HG03025 (cell line): ENCODE measurements at regions not wholly inside any gene's neighbourhood (a gene's known extent, or its start where the extent isn't known, plus 50 kb on each side); places are given as distances from the start of the nearest gene placed in this dataset.
"Not testable (repeated sequence)": the region's sequence is repeated elsewhere in the genome, so short reads cannot be mapped to it uniquely, and the experiment has no call there.

Experiments
- ATAC-seq: cut with Tn5 transposase; IDR thresholded peaks from one replicate; pipeline ENCODE4 v1.9.1; 2021; ENCODE audit warnings: mild to moderate bottlenecking, moderate library complexity; ENCODE audit not compliant: unreplicated experiment, low FRiP score

- no peak for ATAC-seq
Observed at GRCh38 chr18:9042766-9043481, 59.6 kb upstream of the NDUFV2 start.

- ATAC-seq = no peak
Observed at GRCh38 chr18:9043581-9043980, 58.9 kb upstream of the NDUFV2 start.

GRCh38 chr18:9047715-9048114, 54.8 kb upstream of the NDUFV2 start:
- no peak for ATAC-seq

- no peak for ATAC-seq
Observed at GRCh38 chr18:9048236-9048635, 54.3 kb upstream of the NDUFV2 start.

DNA sequence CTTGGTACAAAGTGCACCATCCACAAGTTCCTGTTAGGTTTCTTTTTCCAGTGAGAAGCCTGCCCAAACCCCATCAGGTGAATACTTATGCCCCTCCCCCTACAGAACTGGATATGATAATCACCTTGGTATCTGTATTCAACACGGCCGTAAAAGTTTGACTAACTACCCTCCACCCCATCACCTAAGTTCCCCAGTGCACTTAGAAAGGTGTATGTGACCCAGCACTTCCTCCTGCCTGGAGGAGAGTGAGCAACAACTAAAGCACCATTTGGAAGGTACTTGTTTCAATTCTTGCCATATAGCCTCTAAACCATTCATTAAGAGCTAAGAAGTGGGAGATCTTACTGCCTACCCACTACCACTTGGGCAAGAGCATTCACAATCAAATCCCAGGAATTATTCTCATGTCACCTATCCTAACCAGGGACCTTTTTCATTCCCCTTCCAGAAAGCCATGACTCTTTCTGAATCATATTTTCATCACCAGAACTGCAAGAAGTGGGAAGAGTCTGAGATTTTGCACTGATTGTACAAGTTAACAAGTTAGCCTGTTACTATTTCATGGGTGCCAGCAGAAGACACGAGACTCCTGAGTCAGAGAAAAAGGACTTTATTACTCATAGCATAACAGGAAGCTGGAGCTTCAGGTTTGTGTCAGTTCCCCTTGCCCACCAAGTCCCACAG, 53.5 kb upstream of the NDUFV2 start:
- no peak for ATAC-seq

GRCh38 chr18:9049495-9049809, 53.0 kb upstream of the NDUFV2 start:
- no peak for ATAC-seq

GRCh38 chr18:9050628-9051284, 51.7 kb upstream of the NDUFV2 start:
- not testable (repeated sequence) for ATAC-seq
